GM23248 (cell line): ENCODE measurements at regions not wholly inside any gene's neighbourhood (a gene's known extent, or its start where the extent isn't known, plus 50 kb on each side); places are given as distances from the start of the nearest gene placed in this dataset.

Experiments used
- DNase-seq: peaks from one replicate; pipeline ENCODE4 v3.0.0-alpha.2; 2015
- H2AFZ ChIP-seq: fragments of 200-600 bp; sonication (generic); 2 replicates; pipeline ENCODE4 v1.6.1; 2016; ENCODE audit warnings: antibody characterized with exemption
- H3F3A ChIP-seq: fragments of 200-600 bp; sonication (generic); 2 replicates; pipeline ENCODE4 v1.6.1; 2016; ENCODE audit warnings: mild to moderate bottlenecking, antibody characterized with exemption, mixed run types; ENCODE audit not compliant: insufficient read depth
- H3K27ac ChIP-seq: fragments of 200-600 bp; sonication (generic); 2 replicates; pipeline ENCODE4 v1.5.1; 2016; ENCODE audit warnings: mild to moderate bottlenecking
- H3K27me3 ChIP-seq: fragments of 200-600 bp; sonication (generic); replicated peaks from 2 replicates; pipeline ENCODE4 v1.6.1; 2016; ENCODE audit warnings: mild to moderate bottlenecking; ENCODE audit not compliant: insufficient read depth
- H3K36me3 ChIP-seq: fragments of 200-600 bp; sonication (generic); 2 replicates; pipeline ENCODE4 v1.6.1; 2016; ENCODE audit warnings: low read depth, mild to moderate bottlenecking
- H3K4me1 ChIP-seq: fragments of 200-600 bp; sonication (generic); 2 replicates; pipeline ENCODE4 v1.6.1; 2016; ENCODE audit warnings: mild to moderate bottlenecking; ENCODE audit not compliant: insufficient read depth
- H3K4me2 ChIP-seq: fragments of 200-600 bp; sonication (generic); one replicate; pipeline ENCODE4 v1.6.1; 2016; ENCODE audit warnings: mild to moderate bottlenecking; ENCODE audit not compliant: unreplicated experiment
- H3K4me3 ChIP-seq: fragments of 200-600 bp; sonication (generic); 2 replicates; pipeline ENCODE4 v1.5.1; 2016; ENCODE audit warnings: mild to moderate bottlenecking
- H3K79me2 ChIP-seq: fragments of 200-600 bp; sonication (generic); 2 replicates; pipeline ENCODE4 v1.6.1; 2016; ENCODE audit warnings: mild to moderate bottlenecking; ENCODE audit not compliant: insufficient read depth
- H3K9ac ChIP-seq: fragments of 200-600 bp; sonication (generic); 2 replicates; pipeline ENCODE4 v1.6.1; 2016; ENCODE audit warnings: mild to moderate bottlenecking
- H3K9me2 ChIP-seq: fragments of 200-600 bp; sonication (generic); 2 replicates; pipeline ENCODE4 v1.6.1; 2016; ENCODE audit warnings: mixed run types, mild to moderate bottlenecking, moderate library complexity; ENCODE audit not compliant: insufficient read depth
- H3K9me3 ChIP-seq: fragments of 200-600 bp; sonication (generic); one replicate; pipeline ENCODE4 v1.6.1; 2017; ENCODE audit warnings: low read depth
- H4K20me1 ChIP-seq: fragments of 200-600 bp; sonication (generic); 2 replicates; pipeline ENCODE4 v1.6.0; 2016; ENCODE audit not compliant: insufficient read depth
- EZH2 ChIP-seq: fragments of 200-600 bp; sonication (generic); IDR thresholded peaks from 2 replicates; pipeline ENCODE4 v1.6.1; 2018; ENCODE audit warnings: antibody characterized with exemption, mild to moderate bottlenecking; ENCODE audit not compliant: insufficient read depth, poor library complexity, severe bottlenecking
- EZH2phosphoT487 ChIP-seq: fragments of 200-600 bp; sonication (generic); IDR thresholded peaks from 2 replicates; pipeline ENCODE4 v1.6.1; 2018; ENCODE audit warnings: antibody characterized with exemption, moderate library complexity, mild to moderate bottlenecking, low read depth; ENCODE audit not compliant: insufficient read depth
- WGBS, 2 experiments: methylation state at CpG; one replicate each; pipeline ENCODE4 v1.1.6; 2015 to 2017; ENCODE audit warnings: low lambda C conversion rate in 2 of 2, low coverage in 1 of 2; ENCODE audit errors: missing lambda C conversion rate in 2 of 2; 5-methylcytosine and 5-hydroxymethylcytosine counted together
- in situ Hi-C: fragments of 300-500 bp; cut with MboI; formaldehyde crosslinking; loops from 2 replicates; pipeline ENCODE4 v1.15.0; 2020

DNA sequence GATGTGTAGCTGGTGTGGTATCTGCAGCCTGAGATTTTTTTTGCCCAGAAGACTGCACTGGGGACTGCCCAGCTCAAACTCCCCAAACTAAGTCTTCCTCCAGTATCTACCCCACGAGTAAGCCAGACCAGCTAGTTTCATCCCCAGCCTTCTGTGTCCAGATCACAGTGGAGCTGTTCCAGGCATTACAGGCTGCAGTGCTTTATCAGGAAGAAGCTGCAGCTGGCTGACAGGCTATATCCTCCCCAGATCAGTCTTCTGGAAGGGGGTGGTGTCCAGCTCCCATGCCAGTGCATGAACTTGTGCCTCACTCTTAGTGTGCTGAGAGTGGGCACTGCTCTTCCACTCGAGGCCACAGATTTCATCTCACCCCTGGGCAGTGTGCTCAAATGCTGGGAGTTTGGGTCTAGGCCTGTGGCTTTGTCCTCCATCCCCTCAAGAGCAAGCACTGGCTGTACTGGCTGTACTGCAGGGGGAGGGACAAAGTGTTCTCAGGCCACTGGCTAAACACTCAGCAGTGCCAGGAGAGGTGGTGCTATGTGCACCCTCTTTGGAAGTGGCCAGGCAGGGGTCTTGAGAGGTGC, 679.1 kb upstream of the COBL start:
- H3K4me1 ChIP-seq, result no peaks in the 10 kb centered on the region
- H3K9me2 ChIP-seq, result no peaks in the 10 kb centered on the region
- no peak overlapping the region for H2AFZ ChIP-seq
- H3K9ac ChIP-seq, result no peak overlapping the region
- in situ Hi-C loops, result no loop called here
- WGBS, 2 experiments, result 4 to 8% methylated on average over 2 of the region's 2 CpGs
- no peak for TF ChIP-seq EZH2phosphoT487
- no peak for TF ChIP-seq EZH2
- no peaks in the 10 kb centered on the region for H3K27me3 ChIP-seq
- H3K36me3 ChIP-seq, result no peaks in the 10 kb centered on the region
- H4K20me1 ChIP-seq, result no peaks in the 10 kb centered on the region
- no peak overlapping the region for H3K4me2 ChIP-seq
- H3K79me2 ChIP-seq, result no peaks in the 10 kb centered on the region
- H3F3A ChIP-seq, result no peaks in the 10 kb centered on the region
- no peak for DNase-seq
- H3K27ac ChIP-seq, result no peak overlapping the region
- H3K9me3 ChIP-seq, result no peaks in the 10 kb centered on the region
- H3K4me3 ChIP-seq, result no peak overlapping the region

GRCh38 chr7:51982653-51983052, 666.0 kb upstream of the COBL start:
- no peak overlapping the region for H3K9ac ChIP-seq
- no peak overlapping the region for H3K4me3 ChIP-seq
- no peaks in the 10 kb centered on the region for H3K36me3 ChIP-seq
- no peak for DNase-seq
- no peaks in the 10 kb centered on the region for H3K4me1 ChIP-seq
- H3K9me3 ChIP-seq, result no peaks in the 10 kb centered on the region
- H3K27ac ChIP-seq, result no peak overlapping the region
- WGBS, 2 experiments, result 8 to 16% methylated on average over 5 of the region's 5 CpGs
- no peaks in the 10 kb centered on the region for H3K9me2 ChIP-seq
- no peaks in the 10 kb centered on the region for H3K79me2 ChIP-seq
- in situ Hi-C loops, result no loop called here
- TF ChIP-seq EZH2phosphoT487 (no peak), EZH2 (no peak)
- no peak overlapping the region for H2AFZ ChIP-seq
- H3K4me2 ChIP-seq, result no peak overlapping the region
- no peaks in the 10 kb centered on the region for H4K20me1 ChIP-seq
- H3F3A ChIP-seq, result no peaks in the 10 kb centered on the region
- no peaks in the 10 kb centered on the region for H3K27me3 ChIP-seq

DNA sequence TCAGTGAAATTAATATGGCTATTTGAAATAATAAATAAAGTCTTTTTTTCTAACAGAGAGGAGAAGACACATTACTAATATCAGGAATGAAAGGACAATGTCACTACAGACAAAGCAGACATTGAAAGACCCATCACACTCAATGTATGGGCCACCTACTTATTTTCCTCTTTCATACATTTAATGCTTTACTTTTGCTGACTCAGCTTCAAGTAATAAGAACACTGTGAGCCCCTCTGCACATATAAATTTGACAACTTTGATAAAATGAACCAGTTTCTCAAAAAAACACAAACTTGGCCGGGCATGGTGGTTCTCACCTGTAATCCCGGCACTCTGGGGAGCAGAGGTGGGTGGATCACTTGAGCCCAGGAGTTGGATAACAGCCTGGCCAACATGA, 664.2 kb upstream of the COBL start:
- H3K4me2 ChIP-seq, result no peak overlapping the region
- H3K9me2 ChIP-seq, result no peaks in the 10 kb centered on the region
- no peak overlapping the region for H3K9ac ChIP-seq
- H3K4me3 ChIP-seq, result no peak overlapping the region
- no peaks in the 10 kb centered on the region for H3K9me3 ChIP-seq
- H3F3A ChIP-seq, result no peaks in the 10 kb centered on the region
- H3K27ac ChIP-seq, result no peak overlapping the region
- H3K4me1 ChIP-seq, result no peaks in the 10 kb centered on the region
- no peaks in the 10 kb centered on the region for H3K27me3 ChIP-seq
- DNase-seq, result no peak
- H4K20me1 ChIP-seq, result no peaks in the 10 kb centered on the region
- TF ChIP-seq EZH2phosphoT487, result no peak
- no peak for TF ChIP-seq EZH2
- H2AFZ ChIP-seq, result no peak overlapping the region
- WGBS, 2 experiments, result 2 to 9% methylated on average over 2 of the region's 2 CpGs
- in situ Hi-C loops, result no loop called here
- H3K36me3 ChIP-seq, result no peaks in the 10 kb centered on the region
- H3K79me2 ChIP-seq, result no peaks in the 10 kb centered on the region

DNA sequence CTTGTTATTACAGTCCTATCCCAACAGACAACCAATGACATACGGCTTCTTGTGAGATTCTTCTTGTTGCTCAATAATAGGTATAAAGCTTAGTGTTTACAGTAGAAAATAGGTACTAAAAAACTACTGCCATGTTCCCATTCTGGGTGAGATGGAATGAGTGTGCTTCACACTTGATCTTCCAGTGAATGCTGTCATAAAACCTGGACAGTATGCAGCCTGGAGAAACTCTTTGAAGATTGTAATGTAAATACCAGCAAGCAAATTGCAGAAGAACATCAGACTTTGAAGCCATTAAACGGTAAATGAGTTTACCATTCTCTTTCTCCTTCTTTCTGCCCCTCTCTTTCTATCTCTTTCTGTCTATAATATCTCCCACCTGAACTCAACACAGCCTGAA, 663.7 kb upstream of the COBL start:
- Histone ChIP-seq H3K4me1 (no peaks in the 10 kb centered on the region), H3F3A (no peaks in the 10 kb centered on the region), H3K4me3 (no peak overlapping the region), H3K27me3 (no peaks in the 10 kb centered on the region), H3K27ac (no peak overlapping the region), H3K36me3 (no peaks in the 10 kb centered on the region), H3K9ac (no peak overlapping the region), H3K9me3 (no peaks in the 10 kb centered on the region), H3K9me2 (no peaks in the 10 kb centered on the region), H4K20me1 (no peaks in the 10 kb centered on the region), H3K79me2 (no peaks in the 10 kb centered on the region), H2AFZ (no peak overlapping the region), H3K4me2 (no peak overlapping the region)
- TF ChIP-seq EZH2, result no peak
- TF ChIP-seq EZH2phosphoT487, result no peak
- no peak for DNase-seq
- 0% methylated on average over 2 of the region's 2 CpGs for WGBS, 2 experiments
- in situ Hi-C loops, result no loop called here

- TF ChIP-seq EZH2, result no peak
- TF ChIP-seq EZH2phosphoT487, result no peak
- no peaks in the 10 kb centered on the region for H3F3A ChIP-seq
- H3K79me2 ChIP-seq, result no peaks in the 10 kb centered on the region
Measured at GRCh38 chr7:51977913-51978312, 661.3 kb upstream of the COBL start.

More at GRCh38 chr7:51977913-51978312, 661.3 kb upstream of the COBL start:
- Histone ChIP-seq H3K4me2 (no peak overlapping the region), H3K9ac (no peak overlapping the region), H3K9me3 (no peaks in the 10 kb centered on the region), H4K20me1 (no peaks in the 10 kb centered on the region), H3K27me3 (no peaks in the 10 kb centered on the region), H3K4me1 (no peaks in the 10 kb centered on the region), H3K36me3 (no peaks in the 10 kb centered on the region), H3K4me3 (no peak overlapping the region), H3K9me2 (no peaks in the 10 kb centered on the region), H2AFZ (no peak overlapping the region), H3K27ac (no peak overlapping the region)
- no peak for DNase-seq
- in situ Hi-C loops, result no loop called here
